ENCODE measurements at regions not wholly inside any gene's neighbourhood (a gene's known extent, or its start where the extent isn't known, plus 50 kb on each side); places are given as distances from the start of the nearest gene placed in this dataset.

DNA sequence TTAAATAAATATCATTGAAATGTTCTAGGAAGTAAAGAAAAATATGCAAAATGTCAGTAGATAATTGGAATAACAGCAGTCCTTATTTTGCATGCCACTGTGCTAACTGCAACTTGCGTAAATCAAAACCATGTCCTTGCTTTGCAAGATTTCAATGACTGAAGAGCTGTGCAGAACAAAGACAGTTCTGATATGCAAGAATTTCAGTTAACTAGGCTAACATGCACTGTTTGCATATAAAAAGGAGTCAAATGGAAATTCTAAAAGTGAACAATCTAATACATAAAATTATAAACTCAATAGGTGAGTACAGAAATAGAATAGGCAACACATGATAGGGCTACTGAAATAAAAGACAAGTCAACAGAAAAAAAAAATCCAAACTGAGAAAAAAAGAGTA is 1844.6 kb upstream of the NUDT12 start:
- DNase-seq (ENCODE audit: extremely low read depth in 1 of 2, low read depth in 1 of 2) = no peak

DNA sequence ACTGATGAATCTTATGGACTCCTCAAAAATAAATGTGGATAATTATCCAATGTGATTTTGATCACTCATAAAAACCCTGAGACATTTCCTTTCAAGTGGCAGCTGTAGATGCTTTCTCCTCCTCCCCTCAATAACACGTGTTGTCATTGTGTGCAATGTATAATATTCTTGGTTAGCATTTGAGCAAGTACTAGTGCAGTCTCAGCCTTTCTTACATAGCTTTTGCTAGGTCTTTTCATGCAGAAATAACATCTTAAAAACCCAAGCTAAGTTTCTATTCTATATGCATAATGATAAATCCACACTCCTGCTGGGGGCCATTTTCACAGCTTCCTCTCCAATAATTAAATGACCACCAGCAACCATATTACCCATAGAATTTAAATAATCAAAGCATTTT is 1835.2 kb upstream of the NUDT12 start:
- no peak for DNase-seq (ENCODE audit: extremely low read depth in 1 of 2, low read depth in 1 of 2)

GRCh38 chr5:105392710-105393149 is 1830.1 kb upstream of the NUDT12 start:
- no peak for DNase-seq (ENCODE audit: extremely low read depth in 1 of 2, low read depth in 1 of 2)

DNA sequence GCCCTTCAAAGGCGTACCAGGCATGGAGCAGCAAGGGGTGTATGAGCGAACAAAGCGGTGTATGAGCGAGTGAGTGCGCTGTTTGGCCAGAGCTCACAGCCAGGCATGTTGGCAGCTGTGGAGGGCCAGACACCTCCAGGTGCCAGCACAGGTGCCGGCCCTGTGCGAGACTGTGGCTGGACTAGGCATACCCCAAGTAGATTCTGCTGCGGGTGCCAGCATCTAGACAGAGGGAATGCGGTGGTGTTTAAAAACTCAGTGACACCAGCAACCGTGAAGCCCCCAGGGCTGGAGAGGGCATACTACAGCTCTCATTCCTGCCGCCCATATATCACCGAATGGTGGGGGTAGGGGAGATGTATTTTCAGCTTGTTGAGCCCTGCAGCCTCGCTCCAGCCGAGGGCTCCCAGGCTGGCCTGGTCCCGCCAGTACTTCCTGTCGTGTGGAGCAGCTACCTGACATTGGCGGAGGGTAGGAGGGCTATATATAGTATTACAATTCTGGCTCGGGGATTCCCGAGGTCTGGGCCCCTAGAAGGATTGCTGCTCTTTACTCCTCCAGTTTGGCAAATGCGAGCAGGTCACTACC is 1829.6 kb upstream of the NUDT12 start:
- no peak for DNase-seq (ENCODE audit: extremely low read depth in 1 of 2, low read depth in 1 of 2)

- DNase-seq (ENCODE audit: extremely low read depth in 1 of 2, low read depth in 1 of 2) = no peak
Measured at GRCh38 chr5:105380126-105380525, 1817.5 kb upstream of the NUDT12 start.

DNA sequence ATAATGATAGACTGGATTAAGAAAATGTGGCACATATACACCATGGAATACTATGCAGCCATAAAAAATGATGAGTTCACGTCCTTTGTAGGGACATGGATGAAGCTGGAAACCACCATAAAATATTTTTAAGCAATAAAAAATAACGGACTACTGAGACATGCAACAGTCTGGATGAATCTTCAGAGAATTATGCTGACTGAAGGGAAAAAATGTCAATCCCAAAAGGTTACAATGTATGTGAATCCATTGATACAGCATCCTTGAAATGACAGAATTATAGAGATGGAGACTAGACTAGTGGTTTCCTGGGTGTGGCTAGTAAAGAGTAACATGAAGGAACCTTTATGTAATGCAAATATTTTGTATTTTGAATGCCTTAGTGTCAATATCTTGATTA is 1808.6 kb upstream of the NUDT12 start:
- DNase-seq (ENCODE audit: extremely low read depth in 1 of 2, low read depth in 1 of 2) = no peak

DNA sequence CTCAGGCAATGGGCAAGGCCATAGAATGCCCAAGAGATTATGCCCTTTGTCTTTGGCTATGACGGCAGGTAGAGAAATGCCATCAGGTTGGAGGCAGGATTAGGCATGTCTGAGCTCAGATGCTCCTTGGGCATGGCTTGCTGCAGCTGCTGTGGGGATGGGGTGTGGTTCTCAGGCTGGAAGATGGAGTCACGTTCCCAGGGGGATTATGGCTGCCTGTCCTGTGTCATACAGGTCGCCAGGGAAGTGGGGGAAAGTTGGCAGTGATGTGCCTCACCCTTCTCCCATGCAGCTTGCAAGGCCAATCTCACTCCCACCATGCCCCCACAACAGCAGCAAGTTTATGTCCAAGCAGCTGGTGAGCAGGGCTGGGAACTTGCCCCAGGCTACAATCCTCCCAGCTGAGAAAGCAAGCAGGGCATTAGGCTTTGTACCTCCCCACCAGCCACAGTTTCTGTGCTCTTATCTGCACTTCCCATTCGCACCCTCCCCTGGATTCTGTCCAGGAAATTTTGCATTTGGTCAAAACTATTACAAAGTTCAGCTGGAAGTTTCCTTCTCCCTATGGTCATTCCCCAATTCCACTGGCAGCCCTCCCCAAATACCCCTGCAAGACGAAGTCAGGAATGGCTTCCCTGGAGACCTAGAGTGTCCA is 1788.0 kb upstream of the NUDT12 start:
- no peak for DNase-seq (ENCODE audit: extremely low read depth in 1 of 2, low read depth in 1 of 2)

DNA sequence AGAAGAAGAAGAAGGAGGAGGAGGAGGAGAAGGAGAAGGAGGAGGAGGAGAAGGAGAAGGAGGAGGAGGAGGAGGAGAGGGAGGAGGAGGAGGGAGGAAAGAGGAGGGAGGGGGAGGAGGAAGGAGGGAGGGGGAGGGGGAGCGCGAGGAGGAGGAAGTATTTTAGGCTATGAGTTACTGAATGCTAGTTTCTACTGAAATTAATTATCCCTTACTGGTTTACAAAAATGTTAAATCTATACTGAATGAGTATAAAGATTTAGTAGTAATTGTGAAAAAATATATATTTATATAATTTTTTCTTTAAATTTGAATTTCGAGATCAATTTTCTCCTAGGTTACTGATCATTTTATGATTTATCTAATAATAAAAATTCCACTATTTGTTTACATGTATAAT is 1769.0 kb upstream of the NUDT12 start:
- DNase-seq (ENCODE audit: extremely low read depth in 1 of 2, low read depth in 1 of 2) = no peak

- DNase-seq (ENCODE audit: extremely low read depth in 1 of 2, low read depth in 1 of 2) = no peak
Measured at GRCh38 chr5:105330185-105330584, 1767.6 kb upstream of the NUDT12 start.

DNA sequence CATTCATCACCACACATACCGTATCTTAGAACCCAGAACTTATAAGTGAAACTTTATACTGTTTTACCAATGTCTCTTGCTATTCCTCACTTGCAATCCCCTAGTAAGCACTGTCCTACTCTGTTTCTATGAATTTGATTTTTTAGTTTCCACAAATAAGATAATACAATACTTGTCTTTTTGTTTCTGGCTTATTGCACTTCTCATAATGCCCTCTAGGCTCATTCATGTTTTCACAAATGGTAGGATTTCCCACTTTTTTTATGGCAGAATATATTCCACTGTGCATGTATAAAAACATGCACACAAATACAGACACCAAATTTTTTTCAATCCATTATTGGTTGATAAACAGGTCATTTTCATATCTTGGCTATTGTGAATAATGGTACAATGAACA is 1742.3 kb upstream of the NUDT12 start:
- no peak for DNase-seq (ENCODE audit: extremely low read depth in 1 of 2, low read depth in 1 of 2)

DNA sequence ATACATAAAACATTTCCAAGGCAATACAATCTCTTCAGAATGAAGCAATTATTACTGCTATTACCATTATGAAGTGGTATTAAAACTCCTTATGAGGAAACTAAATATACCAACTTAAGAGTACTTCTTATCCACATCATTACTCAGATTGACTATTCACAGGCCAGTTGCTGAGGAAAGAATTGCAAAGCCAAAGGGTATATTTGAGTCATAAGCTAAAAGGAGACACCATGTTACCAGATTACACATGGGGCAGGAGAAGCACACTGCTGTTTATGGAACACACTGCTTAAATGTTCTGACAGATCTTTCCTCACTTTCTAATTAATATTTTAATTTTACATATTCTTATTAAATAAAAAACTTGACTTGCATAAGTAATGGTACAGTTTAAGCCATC is 1726.4 kb upstream of the NUDT12 start:
- no peak for DNase-seq (ENCODE audit: extremely low read depth in 1 of 2, low read depth in 1 of 2)

- DNase-seq (ENCODE audit: extremely low read depth in 1 of 2, low read depth in 1 of 2) = no peak
Measured at GRCh38 chr5:105283134-105283533, 1720.5 kb upstream of the NUDT12 start.

DNA sequence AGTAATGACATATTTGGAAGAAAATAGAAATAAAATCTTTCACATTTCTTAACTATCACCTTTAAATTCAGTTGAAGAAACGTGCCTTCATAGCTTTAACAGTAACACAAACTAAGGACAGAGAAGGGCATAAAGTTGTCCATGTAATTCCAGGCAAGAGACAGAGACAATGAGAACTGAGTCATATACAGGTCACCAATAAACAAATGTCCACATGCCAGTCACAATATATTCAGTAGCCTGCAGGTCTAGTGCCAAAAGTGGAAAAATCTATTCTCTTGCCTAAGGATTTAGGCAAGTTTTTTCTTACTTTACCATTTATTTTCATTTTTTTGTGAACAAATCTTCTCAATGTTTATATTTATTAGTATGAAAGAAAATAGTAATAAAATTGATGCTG is 1711.5 kb upstream of the NUDT12 start:
- no peak for DNase-seq (ENCODE audit: extremely low read depth in 1 of 2, low read depth in 1 of 2)

DNA sequence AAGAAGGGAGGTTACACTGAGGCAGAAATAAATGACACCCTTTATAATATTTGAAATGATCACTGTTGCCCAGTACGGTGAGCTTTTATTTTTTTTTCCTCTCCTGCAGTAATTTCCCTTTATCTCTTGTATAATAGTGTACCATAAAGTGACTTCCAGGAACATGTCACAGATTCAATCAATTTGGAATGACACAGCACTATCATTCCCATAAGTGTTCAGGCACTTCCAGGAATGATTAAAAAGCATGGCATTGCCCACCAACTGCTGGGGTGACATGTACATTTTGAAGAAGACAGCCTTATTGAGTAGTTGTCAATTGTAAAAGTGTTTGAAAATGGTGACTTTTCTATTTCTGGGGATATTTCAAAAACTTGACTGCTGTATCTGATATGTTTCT is 1700.9 kb upstream of the NUDT12 start:
- DNase-seq (ENCODE audit: extremely low read depth in 1 of 2, low read depth in 1 of 2) = no peak

DNA sequence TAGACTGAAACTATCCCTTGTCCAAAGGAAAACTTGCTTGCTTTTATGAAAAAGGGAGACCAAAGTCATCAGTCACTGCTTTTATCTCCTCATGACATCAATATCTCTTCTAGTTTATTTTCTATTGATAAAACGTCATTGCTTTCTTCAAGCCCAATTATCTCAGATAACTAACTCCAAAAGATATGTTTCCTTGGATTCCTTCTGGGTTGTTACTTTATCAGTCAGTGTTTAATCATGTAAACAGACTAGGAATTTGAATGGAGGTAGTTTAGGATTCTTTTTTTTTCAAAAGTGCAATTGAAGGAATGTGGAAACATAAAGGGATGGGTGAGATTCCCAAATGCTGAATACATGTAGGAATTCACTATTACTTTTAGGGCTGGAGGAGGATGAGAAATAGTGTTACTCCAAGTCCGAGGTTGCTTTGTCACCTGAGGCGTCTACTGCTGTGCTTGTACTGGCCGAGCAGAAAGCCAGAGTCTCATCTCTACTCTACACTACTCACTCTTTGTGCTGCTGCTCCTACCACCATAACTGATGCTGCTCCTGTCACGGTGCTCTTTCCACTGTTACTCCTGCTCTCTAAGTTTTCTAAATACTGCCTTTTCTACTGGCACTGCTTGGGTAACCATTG is 1697.1 kb upstream of the NUDT12 start:
- DNase-seq (ENCODE audit: extremely low read depth in 1 of 2, low read depth in 1 of 2) = no peak

DNA sequence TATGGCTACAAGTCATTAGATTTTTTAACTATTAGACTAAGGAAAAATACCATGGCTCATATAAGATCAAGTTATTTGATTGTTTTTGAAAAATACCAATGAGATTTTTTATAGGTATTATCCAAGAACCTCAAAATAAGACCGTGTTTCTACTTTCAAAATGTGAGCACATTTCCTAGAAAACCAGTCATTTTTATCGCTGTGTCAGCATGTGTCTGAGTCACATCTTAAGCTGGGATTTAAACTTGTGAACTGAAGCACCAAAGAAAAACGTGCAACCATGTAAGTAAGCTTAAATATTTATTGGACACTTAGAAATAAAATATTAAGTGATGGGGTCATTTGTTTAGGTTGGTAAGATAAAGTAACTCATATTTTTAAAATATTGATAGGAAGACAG is 1676.0 kb upstream of the NUDT12 start:
- no peak for DNase-seq (ENCODE audit: extremely low read depth in 1 of 2, low read depth in 1 of 2)

GRCh38 chr5:105230516-105231157 is 1668.0 kb upstream of the NUDT12 start:
- DNase-seq (ENCODE audit: extremely low read depth in 1 of 2, low read depth in 1 of 2) = no peak

GRCh38 chr5:105218018-105218417 is 1655.4 kb upstream of the NUDT12 start:
- DNase-seq (ENCODE audit: extremely low read depth in 1 of 2, low read depth in 1 of 2) = no peak

DNA sequence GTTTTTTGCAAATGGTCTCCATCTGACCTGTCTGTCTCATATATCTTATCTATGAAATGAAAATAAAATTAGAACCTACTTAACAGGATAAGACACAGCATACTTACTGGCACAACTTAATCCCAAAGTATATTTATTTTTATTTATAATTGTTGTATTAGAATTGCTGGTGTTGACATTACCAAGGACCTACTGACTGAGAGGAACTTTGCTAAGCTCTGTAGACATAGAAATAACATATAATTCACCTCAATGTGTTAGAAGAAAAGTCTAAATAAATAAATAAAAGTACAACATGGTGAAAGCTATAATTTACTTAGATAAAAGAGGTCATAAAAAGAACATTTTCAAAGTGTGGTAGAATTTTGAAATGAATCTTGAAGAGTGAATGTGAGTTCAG is 1650.5 kb upstream of the NUDT12 start:
- no peak for DNase-seq (ENCODE audit: extremely low read depth in 1 of 2, low read depth in 1 of 2)

DNA sequence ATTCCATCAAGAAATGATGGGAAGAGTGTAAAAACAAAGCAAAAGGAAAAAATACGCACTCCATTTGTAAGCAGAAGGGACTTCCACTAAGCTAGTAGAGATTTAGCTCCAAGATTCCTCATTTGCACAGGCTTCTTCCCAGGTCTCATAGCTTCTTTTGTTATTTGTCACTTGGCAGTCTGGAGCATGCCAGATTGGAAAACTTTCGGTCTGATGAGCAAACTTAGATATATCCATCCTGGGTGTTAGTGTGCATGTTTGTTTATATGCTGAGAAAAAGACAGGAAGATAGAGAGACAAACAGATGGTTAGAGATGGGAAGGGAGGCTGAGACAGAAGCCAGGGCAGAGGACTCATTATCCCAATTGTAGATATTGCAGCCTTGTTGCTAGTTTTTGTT is 1644.5 kb upstream of the NUDT12 start:
- no peak for DNase-seq (ENCODE audit: extremely low read depth in 1 of 2, low read depth in 1 of 2)

GRCh38 chr5:105197531-105197930 is 1634.9 kb upstream of the NUDT12 start:
- DNase-seq (ENCODE audit: extremely low read depth in 1 of 2, low read depth in 1 of 2) = no peak

DNA sequence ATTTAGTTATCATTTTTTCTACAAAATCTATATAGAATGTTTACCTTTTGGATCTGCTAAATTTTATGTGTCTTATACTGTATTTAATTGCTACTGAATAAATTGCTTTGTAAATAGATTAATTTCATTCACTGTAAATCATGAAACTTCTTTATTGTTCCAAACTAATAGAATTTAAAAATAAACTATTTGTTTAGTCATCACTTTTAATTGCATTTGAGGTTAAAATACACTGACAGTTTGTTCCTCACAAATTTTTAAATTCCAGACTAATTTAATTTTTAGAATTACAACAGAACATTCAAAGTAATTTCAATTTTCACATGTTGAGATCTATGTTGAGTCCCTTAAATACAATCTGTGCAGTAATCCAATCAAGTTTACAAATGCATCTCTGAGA is 1633.2 kb upstream of the NUDT12 start:
- DNase-seq (ENCODE audit: extremely low read depth in 1 of 2, low read depth in 1 of 2) = no peak
